ENCODE measurements at regions not wholly inside any gene's neighbourhood (a gene's known extent, or its start where the extent isn't known, plus 50 kb on each side); places are given as distances from the start of the nearest gene placed in this dataset.

DNA sequence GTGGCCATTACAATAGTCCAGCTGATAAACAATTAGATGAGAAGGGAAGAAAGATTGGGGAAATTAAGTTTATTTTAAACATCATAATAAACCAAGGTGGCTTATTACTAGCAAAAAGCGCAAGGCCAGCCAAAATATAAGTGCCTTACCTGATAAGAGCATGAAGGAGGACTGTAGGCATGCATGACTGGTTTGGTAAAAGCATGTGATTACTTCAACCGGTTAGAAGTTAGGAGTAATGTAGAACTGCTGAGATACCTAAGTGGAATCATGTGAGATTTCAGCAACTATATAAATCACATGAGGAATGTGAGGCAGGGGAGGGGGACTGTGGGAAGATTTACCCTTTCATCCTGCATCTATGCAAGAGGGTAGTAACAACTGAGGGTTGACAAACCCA, 59.7 kb upstream of the CCDC196 start:
- Histone ChIP-seq H3K36me3 (no peaks in the 10 kb centered on the region), H3K4me1 (no peaks in the 10 kb centered on the region), H3K27ac (no peak overlapping the region), H3K4me3 (no peak overlapping the region), H3K9me3 (no peaks in the 10 kb centered on the region), H3K27me3 (no peaks in the 10 kb centered on the region)
- no peak for TF ChIP-seq POLR2A (IDR thresholded peaks at IDR 0.05)
- no peak for TF ChIP-seq POLR2AphosphoS5 (IDR thresholded peaks at IDR 0.05)
- no peak for TF ChIP-seq EP300 (IDR thresholded peaks at IDR 0.05)
- TF ChIP-seq, protein P1, sequence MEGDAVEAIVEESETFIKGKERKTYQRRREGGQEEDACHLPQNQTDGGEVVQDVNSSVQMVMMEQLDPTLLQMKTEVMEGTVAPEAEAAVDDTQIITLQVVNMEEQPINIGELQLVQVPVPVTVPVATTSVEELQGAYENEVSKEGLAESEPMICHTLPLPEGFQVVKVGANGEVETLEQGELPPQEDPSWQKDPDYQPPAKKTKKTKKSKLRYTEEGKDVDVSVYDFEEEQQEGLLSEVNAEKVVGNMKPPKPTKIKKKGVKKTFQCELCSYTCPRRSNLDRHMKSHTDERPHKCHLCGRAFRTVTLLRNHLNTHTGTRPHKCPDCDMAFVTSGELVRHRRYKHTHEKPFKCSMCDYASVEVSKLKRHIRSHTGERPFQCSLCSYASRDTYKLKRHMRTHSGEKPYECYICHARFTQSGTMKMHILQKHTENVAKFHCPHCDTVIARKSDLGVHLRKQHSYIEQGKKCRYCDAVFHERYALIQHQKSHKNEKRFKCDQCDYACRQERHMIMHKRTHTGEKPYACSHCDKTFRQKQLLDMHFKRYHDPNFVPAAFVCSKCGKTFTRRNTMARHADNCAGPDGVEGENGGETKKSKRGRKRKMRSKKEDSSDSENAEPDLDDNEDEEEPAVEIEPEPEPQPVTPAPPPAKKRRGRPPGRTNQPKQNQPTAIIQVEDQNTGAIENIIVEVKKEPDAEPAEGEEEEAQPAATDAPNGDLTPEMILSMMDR (IDR thresholded peaks at IDR 0.05), result no peak
- 49 to 50% methylated on average over 2 of the region's 2 CpGs for WGBS, 2 donors (ENCODE audit: low coverage in 1 of 2)
- ATAC-seq, result no peak

DNA sequence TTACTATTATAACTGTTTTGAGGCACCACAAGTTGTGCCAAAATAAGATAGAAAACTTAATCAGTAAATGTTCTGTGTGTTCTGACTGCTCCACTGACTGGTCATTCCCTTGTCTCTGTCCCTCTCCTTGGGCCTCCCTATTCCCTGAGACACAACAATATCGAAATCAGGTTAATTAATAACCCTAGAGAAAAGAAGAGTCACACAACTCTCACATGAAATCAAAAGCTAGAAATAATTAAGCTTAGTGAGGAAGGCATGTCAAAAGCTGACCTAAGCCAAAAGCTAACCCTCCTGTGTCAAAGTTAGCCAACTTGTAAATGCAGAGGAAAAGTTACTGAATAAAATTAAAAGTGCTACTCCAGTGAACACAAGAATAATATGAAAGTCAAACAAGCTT, 53.8 kb upstream of the CCDC196 start:
- 89% methylated on average over 1 of the region's 1 CpG; no CpG with 5 or more reads in 1 of the 2 donors for WGBS, 2 donors (ENCODE audit: low coverage in 1 of 2)
- no peak for ATAC-seq
- peaks cover 0 to 19% (median 0%) of the 10 kb centered on the region in 3 donors for H3K9me3 ChIP-seq
- no peaks in the 10 kb centered on the region for H3K27me3 ChIP-seq
- H3K4me3 ChIP-seq, result no peak overlapping the region
- H3K27ac ChIP-seq, result no peak overlapping the region
- no peaks in the 10 kb centered on the region for H3K36me3 ChIP-seq
- H3K4me1 ChIP-seq, result no peaks in the 10 kb centered on the region
- TF ChIP-seq POLR2A (IDR thresholded peaks at IDR 0.05), result no peak
- TF ChIP-seq EP300 (IDR thresholded peaks at IDR 0.05), result no peak
- TF ChIP-seq, protein P1 (IDR thresholded peaks at IDR 0.05), result no peak
- no peak for TF ChIP-seq POLR2AphosphoS5 (IDR thresholded peaks at IDR 0.05)

DNA sequence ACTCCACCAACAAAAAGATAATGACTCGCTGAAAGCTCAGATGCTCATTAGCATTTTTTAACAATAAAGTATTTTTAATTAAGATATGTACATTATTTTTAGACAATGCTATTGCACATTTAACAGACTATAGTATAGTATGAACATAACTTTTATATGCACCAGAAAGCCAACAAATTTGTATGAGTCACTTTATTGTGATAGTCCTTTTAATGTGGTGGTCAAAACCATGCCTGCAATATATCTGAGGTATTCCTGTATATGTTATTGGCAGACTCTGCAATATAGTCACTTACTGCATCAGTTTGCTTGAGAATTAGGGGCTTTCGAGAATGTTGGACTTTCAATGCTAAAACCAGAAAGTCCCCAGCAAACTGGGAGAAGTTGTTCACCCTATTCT, 51.7 kb upstream of the CCDC196 start:
- H3K27ac ChIP-seq, result no peak overlapping the region
- 67 to 90% methylated on average over 2 of the region's 2 CpGs for whole genome bisulfite sequencing, 2 donors (ENCODE audit: low coverage in 1 of 2)
- no peaks in the 10 kb centered on the region for H3K4me1 ChIP-seq
- H3K27me3 ChIP-seq, result no peaks in the 10 kb centered on the region
- no peak for ATAC-seq
- H3K4me3 ChIP-seq, result no peak overlapping the region
- H3K9me3 ChIP-seq, result peaks cover 0 to 41% (median 0%) of the 10 kb centered on the region in 3 donors
- TF ChIP-seq POLR2A (IDR thresholded peaks at IDR 0.05) (no peak), EP300 (IDR thresholded peaks at IDR 0.05) (no peak)
- TF ChIP-seq, protein P1 (IDR thresholded peaks at IDR 0.05), result no peak
- no peaks in the 10 kb centered on the region for H3K36me3 ChIP-seq

DNA sequence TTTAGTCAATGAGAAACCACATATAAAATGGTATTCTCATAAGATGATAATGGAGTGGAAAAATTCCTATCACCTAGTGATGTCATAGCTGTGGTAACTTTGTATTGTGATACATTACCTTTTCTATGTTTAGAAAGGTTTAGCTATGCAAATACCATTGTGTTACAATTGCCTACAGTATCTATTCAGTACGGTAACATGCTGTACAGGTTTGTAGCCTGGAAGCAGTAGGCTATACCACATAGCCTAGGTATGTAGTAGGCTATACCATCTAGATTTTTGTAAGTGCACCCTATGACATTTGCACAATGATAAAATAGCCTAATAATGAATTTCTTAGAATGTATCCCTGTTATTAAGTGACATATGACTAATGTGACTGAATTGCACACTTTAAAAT, 50.5 kb upstream of the CCDC196 start:
- Histone ChIP-seq H3K4me1 (no peaks in the 10 kb centered on the region), H3K36me3 (no peaks in the 10 kb centered on the region), H3K4me3 (no peak overlapping the region), H3K27ac (no peak overlapping the region), H3K27me3 (no peaks in the 10 kb centered on the region), H3K9me3 (peaks cover 0 to 51% (median 0%) of the 10 kb centered on the region in 3 donors)
- TF ChIP-seq POLR2AphosphoS5 (IDR thresholded peaks at IDR 0.05) (no peak), EP300 (IDR thresholded peaks at IDR 0.05) (no peak)
- TF ChIP-seq, protein P1 (IDR thresholded peaks at IDR 0.05), result no peak
- WGBS, 2 donors (ENCODE audit: low coverage in 1 of 2), result 67 to 86% methylated on average over 1 of the region's 1 CpG
- no peak for ATAC-seq

Small RNA genes lying in the stretch of these regions (small RNA-seq; reads per million reads assigned to genes)
- 0 reads per million in 4 donors for gene RF00019
